GM12874 (cell line): ENCODE measurements at regions not wholly inside any gene's neighbourhood (a gene's known extent, or its start where the extent isn't known, plus 50 kb on each side); places are given as distances from the start of the nearest gene placed in this dataset.

ENCODE experiments used
- TF ChIP-seq, protein P1 (sequence below): IDR thresholded peaks from 2 replicates; pipeline ENCODE4 v1.5.1; 2011; ENCODE audit warnings: low read depth, mild to moderate bottlenecking, control low read depth, low read length, moderate library complexity; ENCODE audit not compliant: insufficient read depth

DNA sequence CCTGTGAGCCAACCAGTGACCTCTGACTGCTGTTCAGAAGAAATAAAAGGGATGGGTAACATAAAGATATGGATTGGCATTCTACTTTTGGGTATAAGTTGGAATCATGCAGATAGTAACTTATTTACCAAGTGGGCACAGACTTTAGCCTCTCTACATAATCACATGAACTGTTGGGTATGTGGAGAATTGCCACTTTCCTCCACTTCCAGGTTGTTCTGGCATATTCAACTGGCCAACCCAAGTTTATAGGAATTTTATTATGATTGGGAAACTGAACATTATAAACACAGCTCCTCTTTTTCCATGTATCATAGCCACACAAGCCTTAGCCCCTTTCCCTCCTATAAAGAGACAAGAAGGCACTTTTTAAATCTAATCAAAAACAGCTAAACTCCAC, 179.3 kb downstream of the RNF152 start:
- TF ChIP-seq, protein P1, sequence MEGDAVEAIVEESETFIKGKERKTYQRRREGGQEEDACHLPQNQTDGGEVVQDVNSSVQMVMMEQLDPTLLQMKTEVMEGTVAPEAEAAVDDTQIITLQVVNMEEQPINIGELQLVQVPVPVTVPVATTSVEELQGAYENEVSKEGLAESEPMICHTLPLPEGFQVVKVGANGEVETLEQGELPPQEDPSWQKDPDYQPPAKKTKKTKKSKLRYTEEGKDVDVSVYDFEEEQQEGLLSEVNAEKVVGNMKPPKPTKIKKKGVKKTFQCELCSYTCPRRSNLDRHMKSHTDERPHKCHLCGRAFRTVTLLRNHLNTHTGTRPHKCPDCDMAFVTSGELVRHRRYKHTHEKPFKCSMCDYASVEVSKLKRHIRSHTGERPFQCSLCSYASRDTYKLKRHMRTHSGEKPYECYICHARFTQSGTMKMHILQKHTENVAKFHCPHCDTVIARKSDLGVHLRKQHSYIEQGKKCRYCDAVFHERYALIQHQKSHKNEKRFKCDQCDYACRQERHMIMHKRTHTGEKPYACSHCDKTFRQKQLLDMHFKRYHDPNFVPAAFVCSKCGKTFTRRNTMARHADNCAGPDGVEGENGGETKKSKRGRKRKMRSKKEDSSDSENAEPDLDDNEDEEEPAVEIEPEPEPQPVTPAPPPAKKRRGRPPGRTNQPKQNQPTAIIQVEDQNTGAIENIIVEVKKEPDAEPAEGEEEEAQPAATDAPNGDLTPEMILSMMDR, result no peak

DNA sequence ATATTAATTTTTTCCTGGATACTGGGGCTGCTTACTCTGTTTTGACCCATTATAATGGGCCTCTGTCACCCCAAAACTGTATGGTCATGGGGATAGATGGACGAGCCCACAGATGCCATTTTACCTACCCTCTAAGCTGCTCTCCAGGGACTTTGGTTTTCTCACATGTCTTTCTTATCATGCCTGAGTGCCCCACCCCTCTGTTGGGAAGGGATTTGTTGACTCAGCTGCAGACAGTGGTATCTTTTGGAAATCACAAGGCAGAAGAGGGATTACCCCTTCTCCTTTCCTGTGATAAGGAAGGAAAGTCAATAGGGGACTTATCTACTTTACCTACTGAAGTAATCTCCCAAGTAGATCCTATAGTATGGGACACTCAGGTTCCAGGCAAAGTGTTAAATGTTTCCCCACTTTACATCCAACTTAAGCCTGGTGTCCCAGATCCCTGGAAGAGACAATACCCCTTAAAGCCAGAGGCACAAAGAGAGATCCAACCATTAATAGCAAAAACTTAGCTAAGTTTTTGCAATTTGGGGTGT, 182.7 kb downstream of the RNF152 start:
- TF ChIP-seq, protein P1, result no peak

DNA sequence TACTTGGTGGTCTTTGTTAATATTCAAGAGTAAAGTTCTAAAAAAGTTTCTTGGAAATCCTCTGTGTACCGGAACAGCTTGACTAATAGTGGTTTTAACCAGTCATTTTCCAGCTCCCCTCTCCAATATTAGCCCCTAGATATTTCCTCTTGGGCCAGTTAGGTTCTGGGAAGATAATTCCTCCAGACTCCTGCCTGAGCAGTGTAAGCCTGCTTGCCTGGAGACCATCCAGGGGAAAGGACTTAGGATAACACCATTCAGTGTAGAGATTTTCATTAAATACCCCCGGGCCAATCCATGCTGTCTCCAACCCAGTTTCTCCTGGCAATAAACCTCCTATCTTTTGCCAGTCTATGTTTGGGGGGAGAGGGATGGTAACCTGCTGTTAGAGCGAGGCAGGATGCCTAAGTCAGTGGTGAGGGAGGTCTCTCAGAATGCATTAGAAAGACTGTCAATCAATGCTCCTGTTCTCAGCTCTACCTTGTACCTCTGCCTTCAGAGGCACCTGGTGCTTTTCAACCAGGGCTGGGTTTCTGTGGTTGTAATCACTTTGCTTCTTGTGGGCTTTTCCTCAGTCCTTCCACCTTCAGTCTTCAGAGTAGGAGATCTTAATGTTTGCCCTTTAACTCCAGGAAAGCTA, 186.4 kb downstream of the RNF152 start:
- TF ChIP-seq, protein P1, result no peak

DNA sequence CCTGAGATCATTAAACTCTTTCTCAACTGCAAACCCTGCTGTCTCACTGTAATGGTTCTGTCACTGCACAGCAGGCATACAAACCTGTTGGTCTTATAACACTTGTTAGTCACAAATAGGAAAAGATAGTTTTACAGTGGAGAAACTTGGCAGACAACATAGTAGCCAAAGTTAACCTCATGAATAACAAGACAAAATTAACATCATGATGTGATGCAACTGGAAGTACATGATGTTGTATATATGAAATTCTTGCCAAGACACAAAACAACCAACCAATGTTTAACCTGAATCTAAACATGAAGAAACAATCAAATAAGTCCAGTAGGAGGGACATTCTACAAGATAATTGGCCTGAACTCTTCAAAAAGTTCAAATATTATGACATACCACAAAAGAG, 189.3 kb downstream of the RNF152 start:
- TF ChIP-seq, protein P1, result no peak

DNA sequence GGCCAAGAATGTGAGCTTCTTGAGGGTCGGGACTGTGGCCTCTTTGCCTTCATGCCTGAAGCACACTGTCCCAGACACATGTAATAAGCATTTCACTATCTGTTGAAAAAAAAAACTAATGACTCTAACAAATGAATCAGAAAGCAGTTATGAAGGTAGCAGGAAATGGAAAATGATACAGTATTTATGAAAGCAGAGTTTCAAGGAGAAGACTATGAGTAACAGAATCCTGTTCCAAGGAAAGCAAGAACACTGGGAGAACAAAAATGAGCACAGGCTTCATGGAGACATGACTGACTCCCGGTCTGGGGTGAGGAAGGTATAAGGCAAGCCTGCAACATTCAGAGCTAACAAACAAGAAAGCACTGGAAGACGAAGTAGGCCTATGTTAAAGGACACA, 190.8 kb downstream of the RNF152 start:
- TF ChIP-seq, protein P1, result no peak

DNA sequence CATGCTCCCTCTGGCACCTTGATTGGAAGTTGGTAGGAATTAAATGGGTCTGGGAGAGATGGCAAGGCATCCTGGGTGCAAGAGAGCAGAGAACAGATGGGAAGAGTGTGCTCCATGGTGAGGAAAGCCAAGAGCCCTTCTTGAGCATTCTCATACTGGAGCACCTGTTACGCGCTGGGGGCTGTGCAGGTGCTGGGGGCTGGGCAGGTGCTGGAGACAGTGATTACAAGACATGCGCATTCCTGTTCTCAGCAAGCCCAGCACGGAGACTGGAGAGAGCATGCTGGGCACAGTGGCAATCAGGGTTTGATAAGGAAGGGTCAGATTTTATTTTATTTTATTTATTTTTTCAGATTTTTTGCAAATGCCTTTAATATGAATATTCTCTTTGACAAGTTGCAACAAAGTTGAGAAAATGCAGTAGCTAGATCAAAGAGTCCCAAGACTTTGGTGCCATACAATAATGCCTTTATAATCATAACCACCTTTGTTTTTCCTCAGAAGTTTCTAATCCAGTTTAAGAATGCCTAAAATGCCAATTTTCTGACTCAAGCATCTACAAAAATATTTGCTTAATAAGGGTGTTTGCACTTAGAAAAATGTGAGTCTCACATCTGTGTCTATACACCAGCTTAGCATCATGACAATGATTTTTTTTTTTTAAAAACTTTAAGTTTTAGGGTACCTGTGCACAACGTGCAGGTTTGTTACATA, 193.3 kb downstream of the RNF152 start:
- TF ChIP-seq, protein P1, result no peak

DNA sequence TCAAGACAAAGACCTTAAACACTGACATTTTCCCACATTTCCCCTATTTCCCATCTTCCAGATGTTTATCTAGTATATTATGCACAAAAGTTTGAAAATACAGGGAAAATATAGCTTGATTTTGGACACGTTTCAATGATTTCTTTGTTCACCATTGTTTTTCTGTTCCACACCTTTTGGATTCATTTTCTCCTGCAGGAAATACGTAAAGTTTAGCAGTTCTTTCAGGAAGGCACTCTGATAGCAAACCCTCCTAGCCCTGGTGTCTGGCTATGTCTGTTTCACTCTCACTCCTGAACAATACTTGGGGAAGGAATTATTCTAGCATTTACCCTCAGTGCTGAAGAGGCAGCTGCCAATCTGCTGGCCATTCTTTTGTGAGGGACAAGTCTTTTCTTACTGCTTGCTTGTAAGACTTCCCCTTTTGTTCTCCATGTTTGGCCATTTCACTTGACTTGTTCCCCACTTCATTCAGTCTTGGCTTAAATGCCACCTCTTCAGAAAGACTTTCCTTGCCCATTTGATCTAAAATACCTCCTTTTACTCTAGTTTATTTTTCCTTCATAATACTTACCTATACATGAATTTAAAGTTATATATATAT, 195.4 kb downstream of the RNF152 start:
- TF ChIP-seq, protein P1, result no peak
